HG03108 (cell line): ENCODE measurements at regions not wholly inside any gene's neighbourhood (a gene's known extent, or its start where the extent isn't known, plus 50 kb on each side); places are given as distances from the start of the nearest gene placed in this dataset.
"Not testable (repeated sequence)": the region's sequence is repeated elsewhere in the genome, so short reads cannot be mapped to it uniquely, and the experiment has no call there.

ENCODE experiments used
- ATAC-seq: cut with Tn5 transposase; IDR thresholded peaks from one replicate; pipeline ENCODE4 v1.9.1; 2021; ENCODE audit warnings: moderate library complexity; ENCODE audit not compliant: unreplicated experiment

- no peak for ATAC-seq
Measured at GRCh38 chr20:48448666-48449600, 378.9 kb downstream of the PREX1 start.

- no peak for ATAC-seq
Measured at GRCh38 chr20:48447456-48447855, 380.3 kb downstream of the PREX1 start.

- no peak for ATAC-seq
Measured at GRCh38 chr20:48445827-48446226, 382.0 kb downstream of the PREX1 start.

- no peak for ATAC-seq
Measured at GRCh38 chr20:48444249-48444648, 383.6 kb downstream of the PREX1 start.

- no peak for ATAC-seq
Measured at GRCh38 chr20:48440916-48441315, 386.9 kb downstream of the PREX1 start.

- not testable (repeated sequence) for ATAC-seq
Measured at GRCh38 chr20:48440261-48440660, 387.5 kb downstream of the PREX1 start.

GRCh38 chr20:48437146-48437545 is 390.7 kb downstream of the PREX1 start:
- ATAC-seq = no peak

GRCh38 chr20:48436609-48437008 is 391.2 kb downstream of the PREX1 start:
- not testable (repeated sequence) for ATAC-seq

GRCh38 chr20:48433178-48433577 is 394.6 kb downstream of the PREX1 start:
- no peak for ATAC-seq

- ATAC-seq = no peak
Measured at GRCh38 chr20:48432494-48432832, 395.3 kb downstream of the PREX1 start.

GRCh38 chr20:48431653-48432493 is 395.9 kb downstream of the PREX1 start:
- ATAC-seq = no peak

GRCh38 chr20:48426630-48427029 is 401.2 kb downstream of the PREX1 start:
- ATAC-seq = no peak

- ATAC-seq = no peak
Measured at GRCh38 chr20:48425817-48426612, 401.8 kb downstream of the PREX1 start.

GRCh38 chr20:48425321-48425720 is 402.5 kb downstream of the PREX1 start:
- ATAC-seq = no peak

GRCh38 chr20:48422242-48422960 is 405.4 kb downstream of the PREX1 start:
- ATAC-seq = no peak

- no peak for ATAC-seq
Measured at GRCh38 chr20:48421547-48421946, 406.3 kb downstream of the PREX1 start.

GRCh38 chr20:48420176-48420575 is 407.6 kb downstream of the PREX1 start:
- ATAC-seq = no peak

GRCh38 chr20:48419173-48419572 is 408.6 kb downstream of the PREX1 start:
- no peak for ATAC-seq

- no peak for ATAC-seq
Measured at GRCh38 chr20:48416002-48416401, 411.8 kb downstream of the PREX1 start.

- no peak for ATAC-seq
Measured at GRCh38 chr20:48414786-48415185, 413.0 kb downstream of the PREX1 start.
